ENCODE measurements at regions not wholly inside any gene's neighbourhood (a gene's known extent, or its start where the extent isn't known, plus 50 kb on each side); places are given as distances from the start of the nearest gene placed in this dataset. TPM values are rescaled to one million over a fixed set of nuclear protein-coding genes. Genes with fewer than 3 reads are reported as not detected.
"Not testable (repeated sequence)": the region's sequence is repeated elsewhere in the genome, so short reads cannot be mapped to it uniquely, and the experiment has no call there.

GRCh38 chr5:14929293-14930065 lies 57.9 kb upstream of the ANKH start:
- DNase-seq (ENCODE audit: extremely low spot score): no peak
- WGBS: 74% methylated on average over 5 of the region's 5 CpGs

GRCh38 chr5:14928661-14929060 lies 57.1 kb upstream of the ANKH start:
- Histone ChIP-seq H3K27ac (ENCODE audit: low read depth) (no peak overlapping the region), H3K4me3 (ENCODE audit: low read depth, low read length) (no peak overlapping the region), H3K36me3 (ENCODE audit: insufficient read depth) (no peaks in the 10 kb centered on the region), H3K4me1 (ENCODE audit: insufficient read depth) (no peaks in the 10 kb centered on the region)
- no peak for DNase-seq (ENCODE audit: extremely low spot score)
- WGBS: 89% methylated on average over 1 of the region's 1 CpG

More at GRCh38 chr5:14929293-14930065, 57.9 kb upstream of the ANKH start:
- H3K4me1 ChIP-seq (ENCODE audit: insufficient read depth): no peaks in the 10 kb centered on the region
- H3K4me3 ChIP-seq (ENCODE audit: low read depth, low read length): no peak overlapping the region
- H3K36me3 ChIP-seq (ENCODE audit: insufficient read depth): no peaks in the 10 kb centered on the region
- H3K27ac ChIP-seq (ENCODE audit: low read depth): no peak overlapping the region

GRCh38 chr5:14925326-14925725 lies 53.7 kb upstream of the ANKH start:
- Histone ChIP-seq H3K4me3 (ENCODE audit: low read depth, low read length) (no peak overlapping the region), H3K36me3 (ENCODE audit: insufficient read depth) (no peaks in the 10 kb centered on the region), H3K4me1 (ENCODE audit: insufficient read depth) (no peaks in the 10 kb centered on the region), H3K27ac (ENCODE audit: low read depth) (no peak overlapping the region)
- DNase-seq (ENCODE audit: extremely low spot score): no peak
- WGBS: 63% methylated on average over 3 of the region's 3 CpGs

GRCh38 chr5:14922952-14923351 lies 51.4 kb upstream of the ANKH start:
- H3K36me3 ChIP-seq (ENCODE audit: insufficient read depth); H3K27ac ChIP-seq (ENCODE audit: low read depth); H3K4me1 ChIP-seq (ENCODE audit: insufficient read depth); DNase-seq (ENCODE audit: extremely low spot score); H3K4me3 ChIP-seq (ENCODE audit: low read depth, low read length): not testable (repeated sequence)
- 86% methylated on average over 6 of the region's 6 CpGs for WGBS

GRCh38 chr5:14922456-14922855 lies 50.9 kb upstream of the ANKH start:
- no peaks in the 10 kb centered on the region for H3K4me1 ChIP-seq (ENCODE audit: insufficient read depth)
- H3K27ac ChIP-seq (ENCODE audit: low read depth): no peak overlapping the region
- no peaks in the 10 kb centered on the region for H3K36me3 ChIP-seq (ENCODE audit: insufficient read depth)
- H3K4me3 ChIP-seq (ENCODE audit: low read depth, low read length): no peak overlapping the region
- DNase-seq (ENCODE audit: extremely low spot score): no peak
- WGBS: 91% methylated on average over 9 of the region's 9 CpGs

Small RNA genes in the stretch of these regions (small RNA-seq; reads per million reads assigned to genes)
- not detected for gene RF00096
